SKM-1 (cell line): ENCODE measurements at regions not wholly inside any gene's neighbourhood (a gene's known extent, or its start where the extent isn't known, plus 50 kb on each side); places are given as distances from the start of the nearest gene placed in this dataset.
"Not testable (repeated sequence)": the region's sequence is repeated elsewhere in the genome, so short reads cannot be mapped to it uniquely, and the experiment has no call there.

Experiments
- DNase-seq: peaks from one replicate; lab custom pipeline; 2025; ENCODE audit not compliant: unreplicated experiment; lab: John Stamatoyannopoulos, UW

DNA sequence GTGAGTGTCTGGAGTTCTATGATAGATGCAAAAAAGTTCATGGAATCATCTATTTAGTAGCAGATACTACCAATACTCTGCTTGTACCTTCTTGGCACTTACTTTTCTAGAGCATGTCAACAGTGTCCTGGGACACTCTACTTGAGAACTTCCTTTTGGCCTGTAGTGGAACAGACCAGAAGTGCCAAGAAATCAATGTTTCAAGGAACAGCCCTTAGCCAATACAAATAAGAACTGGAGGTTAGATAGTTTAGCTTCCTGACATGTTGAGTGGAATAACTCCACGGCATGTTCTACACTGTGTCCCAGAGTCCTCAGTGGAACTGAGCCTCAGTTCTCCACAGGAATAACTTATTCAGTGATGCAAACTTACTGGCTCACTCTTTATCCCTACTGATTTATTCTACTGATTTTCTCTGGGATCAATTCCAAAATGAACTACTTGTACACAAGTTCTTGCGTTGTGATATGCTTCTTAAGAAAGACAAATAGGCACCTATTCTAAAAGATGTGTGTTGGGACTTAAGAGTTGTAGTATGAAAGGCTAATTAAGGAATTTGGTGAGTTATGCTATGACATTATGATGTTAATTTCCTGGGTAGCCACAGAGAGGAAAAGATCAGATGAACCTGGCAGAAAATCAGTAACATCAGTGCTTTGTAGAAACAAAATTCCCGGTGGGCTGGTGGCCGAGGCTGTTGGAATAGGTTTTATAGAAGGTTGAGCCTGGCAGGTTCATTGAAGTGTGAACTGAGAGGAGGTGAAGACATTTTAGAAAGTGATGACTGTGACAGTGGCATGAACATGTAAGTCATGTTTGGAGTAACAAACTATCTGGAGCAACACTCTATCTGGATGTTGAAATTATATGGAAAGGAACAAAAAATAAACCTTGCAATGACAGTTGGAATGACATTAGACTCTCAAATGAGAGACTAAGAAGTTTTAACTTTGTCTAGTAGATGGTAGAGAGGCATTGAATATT is 101.8 kb upstream of the RBMS3 start:
- no peak for DNase-seq

GRCh38 chr3:29181149-29181780 is 99.6 kb upstream of the RBMS3 start:
- no peak for DNase-seq

DNA sequence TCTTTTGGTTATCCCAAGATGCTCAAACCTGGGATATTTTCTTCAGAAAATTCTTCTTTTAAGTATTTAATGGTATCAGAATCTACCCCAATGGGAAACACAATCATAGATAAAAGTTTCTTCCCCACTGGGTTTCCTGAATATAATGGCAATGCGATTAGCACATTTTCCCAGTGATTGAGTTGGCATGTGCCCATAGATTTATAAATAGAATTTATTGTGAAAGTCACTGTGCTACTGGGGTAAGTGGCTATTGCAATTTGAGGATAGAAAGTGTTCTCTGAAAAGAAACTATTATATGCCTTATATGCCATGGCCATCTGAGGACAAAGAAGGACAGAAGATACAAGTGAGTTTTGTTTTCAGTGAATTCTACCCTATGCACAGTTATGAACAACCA is 99.0 kb upstream of the RBMS3 start:
- no peak for DNase-seq

- DNase-seq = not testable (repeated sequence)
Observed at GRCh38 chr3:29182828-29183227, 98.0 kb upstream of the RBMS3 start.

GRCh38 chr3:29183346-29184087 is 97.4 kb upstream of the RBMS3 start:
- DNase-seq = no peak

GRCh38 chr3:29185706-29186105 is 95.2 kb upstream of the RBMS3 start:
- DNase-seq = no peak

GRCh38 chr3:29186131-29186599 is 94.7 kb upstream of the RBMS3 start:
- no peak for DNase-seq

GRCh38 chr3:29186982-29187725 is 93.7 kb upstream of the RBMS3 start:
- no peak for DNase-seq

DNA sequence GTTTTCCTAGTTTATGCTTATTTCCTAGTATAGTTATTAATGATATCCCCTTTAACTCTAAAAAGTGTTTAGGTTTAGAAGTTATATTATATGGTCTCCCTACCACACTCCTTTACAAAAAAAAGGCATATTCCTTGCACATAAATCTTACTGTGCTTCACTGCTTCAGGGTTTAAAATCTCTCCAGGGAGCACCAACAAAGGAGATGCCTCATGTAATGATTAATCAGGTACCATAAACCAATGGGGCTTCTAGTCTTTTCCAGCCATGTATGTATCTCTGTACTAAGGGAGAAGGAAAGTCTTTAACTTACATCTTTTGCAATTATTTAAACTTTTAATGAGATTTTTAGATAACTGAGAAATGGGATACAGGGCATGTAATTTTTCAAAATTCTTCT is 91.5 kb upstream of the RBMS3 start:
- no peak for DNase-seq

- no peak for DNase-seq
Observed at GRCh38 chr3:29194139-29194538, 86.7 kb upstream of the RBMS3 start.

GRCh38 chr3:29195056-29195455 is 85.8 kb upstream of the RBMS3 start:
- DNase-seq = no peak

- no peak for DNase-seq
Observed at GRCh38 chr3:29201604-29202003, 79.3 kb upstream of the RBMS3 start.

DNA sequence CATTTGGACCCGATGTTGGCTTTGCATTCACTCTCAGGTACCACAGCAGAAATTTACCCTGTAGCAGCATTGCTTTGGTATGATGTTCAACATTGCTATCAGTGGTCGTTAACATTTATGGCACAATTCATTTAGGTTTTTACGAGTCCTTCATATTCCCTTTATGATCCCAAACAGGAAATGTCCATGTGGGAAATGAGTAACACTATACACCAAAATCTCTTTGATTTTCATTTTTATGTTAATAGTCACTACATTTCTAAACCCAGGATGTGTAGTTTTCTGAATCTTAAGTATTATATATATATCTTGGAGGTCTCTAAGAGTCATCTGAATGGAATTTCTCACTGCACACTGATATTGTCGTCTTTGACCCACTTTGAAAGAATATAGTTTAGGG is 78.5 kb upstream of the RBMS3 start:
- no peak for DNase-seq

GRCh38 chr3:29203851-29204250 is 77.0 kb upstream of the RBMS3 start:
- no peak for DNase-seq

GRCh38 chr3:29207427-29207826 is 73.4 kb upstream of the RBMS3 start:
- DNase-seq = no peak

DNA sequence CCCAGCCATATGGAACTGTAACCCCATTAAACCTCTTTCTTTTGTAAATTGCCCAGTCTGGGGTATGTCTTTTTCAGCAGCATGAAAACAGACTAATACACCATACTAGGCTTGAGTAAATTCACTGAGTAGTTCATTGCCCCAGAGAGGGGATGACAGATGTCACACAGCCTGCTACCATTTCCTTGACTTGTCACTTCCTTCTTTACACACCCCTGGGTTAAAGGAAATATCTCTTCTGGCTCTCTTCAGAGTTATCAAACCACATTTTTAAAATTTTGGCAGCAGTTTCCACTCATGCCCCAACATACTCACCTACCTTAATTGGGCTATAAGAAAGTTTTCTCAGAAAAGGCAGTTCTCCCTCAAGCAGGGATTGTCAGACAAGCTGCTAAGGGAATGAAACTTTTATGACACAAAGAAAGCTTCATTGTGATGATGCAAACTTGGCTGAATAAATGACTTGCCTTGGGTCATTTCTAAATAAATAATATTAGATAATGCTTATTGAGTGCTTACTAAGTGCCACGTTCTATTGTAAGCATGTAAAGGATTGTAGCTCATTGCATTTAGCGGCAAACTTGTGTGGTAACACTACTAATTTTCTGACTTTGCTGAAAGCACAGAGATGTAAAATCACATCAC is 68.0 kb upstream of the RBMS3 start:
- no peak for DNase-seq

GRCh38 chr3:29214009-29214658 is 66.7 kb upstream of the RBMS3 start:
- no peak for DNase-seq

DNA sequence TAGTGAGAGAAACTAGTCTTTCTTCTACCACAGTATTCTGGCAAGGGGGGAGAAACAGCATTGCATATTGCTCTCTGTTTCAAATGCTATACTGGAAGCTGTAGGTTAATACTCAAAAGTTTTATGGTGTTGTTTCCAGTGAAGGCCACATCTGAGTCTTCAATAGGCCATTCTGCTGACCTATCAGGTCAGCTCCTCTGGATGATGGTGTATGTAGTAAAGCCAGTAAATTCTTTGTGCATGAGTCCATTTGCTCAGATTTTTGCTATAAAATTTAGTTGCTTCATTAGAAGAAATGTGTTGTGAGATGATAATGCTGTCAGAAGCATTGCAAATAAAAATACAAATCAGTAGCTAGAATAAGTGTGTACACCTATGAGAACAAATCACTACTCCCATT is 64.9 kb upstream of the RBMS3 start:
- DNase-seq = no peak

DNA sequence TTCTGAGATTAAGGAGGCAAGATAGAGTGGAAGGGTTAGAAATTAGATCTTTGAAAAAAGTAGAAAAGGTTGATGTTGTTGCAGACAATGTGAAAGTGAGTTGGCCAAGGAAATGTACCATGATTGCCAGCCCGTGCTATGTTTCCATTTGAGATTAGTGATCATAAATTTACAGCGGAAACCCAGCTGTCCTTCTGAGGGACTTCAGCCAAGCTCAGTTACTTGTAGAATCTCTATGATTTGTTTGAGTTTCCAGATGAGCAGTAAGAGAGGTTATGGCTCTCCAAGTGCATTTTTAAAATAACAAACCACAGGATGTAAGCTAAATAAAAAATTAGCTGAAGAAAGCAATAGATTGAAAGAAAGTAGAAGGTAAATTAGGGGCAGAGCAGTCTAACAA is 54.2 kb upstream of the RBMS3 start:
- no peak for DNase-seq

DNA sequence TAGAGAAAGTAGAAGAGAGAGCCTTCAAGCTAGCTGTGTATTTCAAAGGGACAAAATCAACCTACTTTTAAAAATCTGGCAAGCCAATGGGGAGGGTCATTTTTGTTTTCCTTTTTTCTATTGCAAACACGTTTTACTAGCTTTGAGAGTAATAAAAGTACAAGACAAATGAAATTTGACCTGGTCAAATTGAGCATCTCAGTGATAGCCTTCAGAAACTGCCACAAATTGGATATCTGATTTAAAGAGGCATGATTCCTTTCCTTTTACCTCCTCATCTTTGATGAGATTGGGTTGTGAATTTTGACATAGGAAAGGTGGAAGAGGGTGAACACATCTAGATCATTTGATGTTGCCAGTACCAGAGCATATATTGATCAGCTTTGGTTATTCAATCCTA is 53.6 kb upstream of the RBMS3 start:
- DNase-seq = no peak
